Stimulated activated CD4-positive, alpha-beta T cell treated with anti-CD3 and anti-CD28 coated beads, Interleukin-15, amount 100 ng/mL, for 1 hour (primary cell): ENCODE measurements at regions not wholly inside any gene's neighbourhood (a gene's known extent, or its start where the extent isn't known, plus 50 kb on each side); places are given as distances from the start of the nearest gene placed in this dataset.

Source experiments
- DNase-seq, 2 donors: peaks; one replicate each; pipeline ENCODE4 v3.0.0-alpha.2; 2020; ENCODE audit warnings: low read depth in 1 of 2, low spot score in 1 of 2

DNA sequence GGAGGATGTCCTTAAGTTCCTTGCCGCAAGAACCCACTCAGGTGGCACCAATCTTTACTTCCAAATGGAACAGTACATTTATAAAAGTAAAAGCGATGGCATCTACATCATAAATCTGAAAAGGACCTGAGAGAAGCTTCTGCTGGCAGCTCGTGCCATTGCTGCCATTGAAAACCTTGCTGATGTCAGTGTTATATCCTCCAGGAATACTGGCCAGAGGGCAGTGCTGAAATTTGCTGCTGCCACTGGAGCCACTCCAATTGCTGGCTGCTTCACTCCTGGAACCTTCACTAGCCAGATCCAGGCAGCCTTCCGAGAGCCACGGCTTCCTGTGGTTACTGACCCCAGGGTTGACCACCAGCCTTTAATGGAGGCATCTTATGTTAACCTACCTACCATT lies 191.7 kb downstream of the TRIM27 start:
- DNase-seq: no peak

DNA sequence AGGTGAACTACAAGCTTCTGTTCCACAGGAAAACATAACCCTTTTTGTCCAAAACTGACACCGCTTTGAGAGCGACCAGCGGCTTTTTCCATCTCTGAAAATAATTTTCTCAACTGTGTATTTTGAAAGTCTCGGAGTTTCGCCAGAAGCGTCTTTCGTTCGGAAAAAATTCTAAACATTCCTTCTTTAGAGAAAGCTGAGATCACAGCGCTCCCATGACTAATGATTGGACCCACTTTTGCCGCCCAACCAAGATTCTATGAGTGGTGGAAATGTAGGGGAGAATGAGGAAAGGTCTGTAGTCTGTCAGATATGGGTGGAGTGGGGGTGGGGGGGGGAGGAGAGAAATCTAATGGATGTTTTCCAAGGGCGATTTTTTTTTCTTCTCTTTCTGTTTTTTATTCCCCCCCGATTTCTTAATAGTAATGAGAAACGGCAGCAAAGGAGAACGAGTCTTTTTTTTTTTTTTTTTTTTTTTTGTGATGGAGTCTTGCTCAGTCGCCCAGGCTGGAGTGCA lies 189.3 kb downstream of the TRIM27 start:
- DNase-seq: no peak

DNA sequence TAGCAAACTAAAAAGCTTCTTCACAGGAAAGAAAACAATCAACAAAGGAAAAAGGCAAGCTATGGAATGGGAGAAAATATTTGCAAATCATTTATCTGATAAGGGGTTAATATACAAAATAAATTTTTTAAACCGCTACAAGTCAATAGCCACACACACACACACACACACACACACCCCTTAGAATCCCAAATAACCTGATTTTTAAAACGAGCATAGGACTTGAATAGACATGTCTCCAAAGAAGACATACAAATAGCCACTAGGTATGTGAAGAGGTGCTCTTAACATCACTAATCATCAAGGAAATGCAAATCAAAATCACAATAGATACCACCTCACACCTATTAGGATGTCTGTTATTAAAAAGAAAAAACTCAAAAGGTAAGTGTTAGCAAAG lies 187.7 kb downstream of the TRIM27 start:
- no peak for DNase-seq

DNA sequence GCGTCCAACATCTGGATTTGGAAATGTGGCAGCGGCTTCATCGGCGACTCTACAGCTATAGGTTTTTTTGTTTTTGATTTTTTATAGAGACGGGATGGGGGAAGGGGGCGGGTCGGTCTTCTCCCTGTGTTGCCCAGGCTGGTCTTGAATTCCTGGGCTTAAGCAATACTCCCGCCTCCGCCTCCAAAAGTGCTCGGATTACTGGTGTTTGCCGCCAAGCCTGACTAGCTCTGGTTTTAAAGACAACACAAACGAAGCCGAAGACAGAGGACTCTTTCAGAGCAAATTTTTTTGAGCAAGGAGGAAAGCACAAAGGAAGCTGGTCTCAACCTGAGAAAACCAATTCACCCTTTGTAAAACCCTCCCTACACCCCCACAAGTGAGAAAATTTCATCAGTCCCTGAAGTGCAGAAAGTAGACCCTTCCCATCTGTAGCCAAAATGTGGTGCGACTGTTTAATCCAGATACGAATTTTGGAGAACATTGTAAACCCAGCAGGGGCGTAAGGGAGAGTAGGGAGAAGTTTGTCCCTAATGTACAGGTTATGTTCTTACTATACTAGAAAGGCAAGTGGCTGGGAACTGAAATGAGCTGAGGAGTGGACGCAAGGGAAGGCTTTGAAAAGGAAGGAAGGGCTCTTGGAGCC lies 185.9 kb downstream of the TRIM27 start:
- no peak for DNase-seq

DNA sequence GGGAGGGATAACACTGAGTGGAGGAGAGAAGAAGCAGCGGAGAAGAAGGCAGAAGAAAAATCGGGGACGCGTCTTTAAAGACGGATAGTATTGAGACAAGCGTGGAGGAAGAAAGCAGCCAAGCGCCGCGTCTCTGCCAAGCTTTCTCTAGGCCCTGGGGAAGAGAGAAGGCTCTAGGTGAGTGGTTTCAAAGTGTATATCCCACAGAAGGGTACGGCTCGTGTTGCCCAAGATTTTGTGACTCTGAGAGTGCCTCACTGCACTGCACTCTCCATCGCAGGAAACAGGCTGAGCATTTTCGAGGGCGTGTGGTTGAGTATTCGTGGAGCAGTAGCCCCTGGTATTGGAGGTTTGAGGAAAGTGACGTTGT lies 185.4 kb downstream of the TRIM27 start:
- no peak for DNase-seq

DNA sequence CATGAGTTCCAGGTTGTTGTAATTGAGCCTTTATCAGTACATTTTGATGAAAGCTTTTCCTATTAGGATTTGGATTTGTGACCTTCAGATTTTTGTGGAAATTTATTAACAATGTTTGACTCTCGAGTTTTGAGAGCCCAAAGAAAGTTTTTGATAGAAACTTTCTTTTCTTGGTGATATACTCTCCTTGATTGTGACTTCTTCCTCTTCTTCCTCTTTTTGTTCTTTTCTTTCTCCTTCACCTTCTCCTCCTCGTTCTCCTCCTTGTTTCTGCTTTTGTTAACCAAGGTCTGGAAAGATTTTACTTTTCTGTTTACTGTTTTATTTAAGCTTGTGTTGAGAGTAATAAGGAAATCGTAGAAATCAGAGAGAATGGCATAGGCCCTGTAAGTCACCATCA lies 182.4 kb downstream of the TRIM27 start:
- no peak for DNase-seq

DNA sequence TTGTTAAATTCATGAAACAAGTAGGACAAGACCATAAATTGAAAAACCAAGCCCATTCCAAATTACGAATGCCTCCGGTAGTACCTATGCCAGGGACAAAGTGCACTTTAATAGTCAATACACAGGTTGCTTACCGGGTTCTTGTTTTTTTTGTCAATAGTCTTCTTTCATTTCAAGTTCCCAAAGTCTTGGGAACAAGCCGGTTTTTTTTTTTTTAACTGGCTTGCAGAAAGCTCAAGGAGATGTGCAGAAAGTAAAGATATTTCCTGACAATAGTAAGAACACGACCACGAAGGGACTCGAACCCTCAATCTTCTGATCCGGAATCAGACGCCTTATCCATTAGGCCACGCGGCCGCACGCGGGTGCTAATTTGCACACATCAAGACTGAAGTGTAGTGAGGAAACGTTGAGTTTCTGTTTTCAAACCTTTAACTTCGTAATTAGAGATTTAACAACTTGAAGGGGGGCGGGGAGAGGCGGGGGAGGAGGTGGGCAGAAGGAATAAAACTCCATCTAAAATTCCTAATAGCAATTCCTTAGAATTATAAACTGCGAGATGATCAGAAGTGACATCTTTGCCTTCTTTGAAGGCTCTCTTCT lies 181.0 kb downstream of the TRIM27 start:
- DNase-seq: no peak

DNA sequence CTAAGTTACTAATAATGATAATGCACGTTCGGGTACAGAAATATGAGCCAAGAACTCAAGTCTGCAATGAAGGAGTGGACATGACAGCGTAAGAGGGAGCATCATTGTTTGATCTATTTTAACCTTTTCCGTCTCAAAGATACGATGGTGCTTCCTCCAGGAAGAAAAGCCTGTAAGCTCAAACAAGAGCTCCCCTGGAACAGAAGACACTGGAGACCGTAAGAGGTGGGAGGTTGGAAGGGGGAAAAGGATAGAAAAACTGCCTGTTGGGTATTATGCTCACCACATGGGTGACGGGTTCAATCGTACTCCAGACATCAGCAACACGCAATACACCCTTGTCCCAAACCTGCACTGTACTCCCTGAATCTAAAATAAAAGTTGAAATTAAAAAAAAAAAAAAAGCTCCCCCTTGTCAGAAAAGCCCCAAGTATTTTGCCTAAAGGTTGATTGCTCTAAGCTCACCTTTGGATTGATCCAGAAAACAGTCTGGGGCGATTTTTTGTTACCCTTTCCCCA lies 180.5 kb downstream of the TRIM27 start:
- no peak for DNase-seq

DNA sequence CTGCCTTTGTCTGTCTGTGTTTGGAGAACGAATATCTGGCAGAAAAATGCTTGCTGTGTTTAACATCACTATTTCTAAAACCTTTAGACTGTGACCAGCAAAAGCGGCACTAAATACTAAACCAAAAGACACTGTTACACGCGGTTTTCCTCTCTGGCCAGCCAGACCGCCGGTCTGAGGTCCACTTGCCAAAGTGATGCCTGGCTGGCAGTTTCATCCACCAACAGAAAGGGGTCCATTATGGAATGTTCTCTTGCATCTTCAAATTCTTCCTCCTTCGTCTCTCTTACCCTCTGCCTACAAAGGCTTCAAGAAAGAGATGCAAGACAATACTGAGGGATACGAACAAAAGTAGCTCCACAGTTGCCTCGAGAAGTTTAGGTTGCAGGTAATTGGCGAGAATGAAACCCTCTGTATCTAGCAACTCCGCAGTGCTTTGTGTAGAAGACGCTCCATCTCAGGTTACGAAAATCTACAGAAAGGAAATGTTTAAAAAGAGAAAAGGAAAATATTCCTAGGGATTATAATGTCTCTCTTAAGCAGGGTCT lies 176.6 kb downstream of the TRIM27 start:
- DNase-seq: no peak

DNA sequence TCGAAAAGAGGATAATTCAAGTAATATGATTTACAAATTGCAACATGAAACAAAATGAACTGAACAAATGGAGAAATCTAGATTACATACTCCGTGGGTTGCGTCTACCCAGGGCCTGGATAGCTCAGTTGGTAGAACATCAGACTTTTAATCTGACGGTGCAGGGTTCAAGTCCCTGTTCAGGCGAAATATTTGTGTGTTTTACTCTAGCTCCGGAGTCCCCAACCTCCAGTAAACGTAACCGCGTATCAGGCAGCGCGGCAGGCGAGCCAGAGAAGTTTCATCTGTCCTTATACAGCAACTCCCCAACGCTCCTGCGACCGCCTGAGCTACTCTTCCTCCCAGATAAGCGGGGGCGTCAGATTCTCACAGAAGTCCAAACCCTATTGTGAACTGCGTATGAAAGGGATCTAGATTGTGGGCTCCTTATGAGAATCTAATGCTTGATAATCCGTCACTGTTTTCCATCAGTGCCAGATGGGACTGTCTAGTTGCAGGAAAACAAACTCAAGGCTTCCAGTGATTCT lies 176.1 kb downstream of the TRIM27 start:
- DNase-seq: no peak

DNA sequence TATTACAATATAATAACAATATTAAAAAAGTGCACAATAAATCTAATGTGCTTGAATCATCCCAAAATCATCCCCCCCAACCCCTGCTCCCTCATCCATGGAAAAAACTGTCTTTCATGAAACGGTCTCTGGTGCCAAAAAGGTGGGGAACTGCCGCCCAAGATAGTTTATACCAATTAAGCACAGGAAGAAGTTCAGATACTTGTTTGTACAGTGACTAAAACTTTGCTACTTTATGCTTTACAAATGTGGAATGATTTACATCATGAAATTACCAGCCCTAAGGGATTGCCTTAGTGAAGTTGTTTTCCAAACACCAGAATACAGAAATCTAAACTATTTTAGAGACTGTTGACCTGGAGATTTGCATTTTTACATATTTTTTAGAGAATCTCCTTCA lies 175.6 kb downstream of the TRIM27 start:
- no peak for DNase-seq

DNA sequence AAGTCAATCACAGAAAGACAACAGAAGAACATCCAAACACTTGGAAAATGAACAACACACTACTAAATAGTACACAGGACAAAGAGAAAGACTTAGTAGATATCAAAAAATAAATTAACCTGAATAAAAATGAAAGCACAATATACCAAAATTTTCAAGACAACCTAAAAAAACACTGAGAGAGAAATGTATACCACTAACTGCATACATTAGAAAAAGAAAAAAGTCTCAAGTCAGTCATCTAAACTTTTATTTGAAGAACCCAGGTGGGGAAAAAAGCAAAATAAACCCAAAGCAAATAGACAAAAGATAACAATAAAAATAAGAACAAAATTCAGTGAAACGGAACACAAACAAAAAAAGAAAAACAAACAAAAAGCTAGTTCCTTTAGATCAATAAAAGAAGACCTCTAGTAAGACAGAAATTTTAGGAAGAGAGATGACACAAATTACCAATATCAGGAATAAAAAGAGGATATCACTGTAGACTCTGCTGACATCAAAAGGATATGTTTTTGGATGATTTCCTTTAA lies 172.8 kb downstream of the TRIM27 start:
- DNase-seq: no peak

DNA sequence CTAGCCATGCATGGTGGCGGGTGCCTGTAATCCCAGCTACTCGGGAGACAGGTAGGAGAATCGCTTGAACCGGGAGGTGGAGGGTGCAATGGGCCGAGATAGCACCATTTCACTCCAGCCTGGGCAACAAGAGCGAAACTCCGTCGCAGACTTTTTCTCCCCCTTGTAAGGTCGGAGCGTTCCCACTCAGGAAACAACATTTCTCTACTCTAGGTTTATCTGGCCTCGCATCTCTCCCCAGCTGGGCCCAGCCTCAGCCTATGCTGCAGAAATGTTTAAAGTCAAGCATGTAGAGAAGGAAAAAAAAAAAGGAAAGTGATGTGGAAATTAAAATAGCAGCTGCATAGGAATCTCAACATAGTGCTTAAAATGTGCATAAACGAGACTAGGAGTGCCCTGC lies 172.3 kb downstream of the TRIM27 start:
- DNase-seq: no peak

DNA sequence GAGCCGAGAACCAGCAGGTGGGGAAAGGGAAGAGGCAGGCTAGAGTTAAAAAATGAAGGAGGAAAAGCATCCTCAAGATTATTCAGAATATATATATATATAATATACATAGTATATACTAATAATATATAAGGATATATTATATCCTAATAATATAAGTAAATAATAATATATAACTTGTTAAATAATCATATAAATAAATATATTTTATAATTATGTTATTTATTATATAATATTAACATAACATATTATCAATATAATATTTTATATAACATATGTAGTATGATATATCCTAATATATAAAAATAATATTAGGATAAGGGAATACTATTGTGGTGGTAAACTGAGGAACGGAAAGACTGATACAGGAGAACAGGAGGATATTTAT lies 171.8 kb downstream of the TRIM27 start:
- no peak for DNase-seq

DNA sequence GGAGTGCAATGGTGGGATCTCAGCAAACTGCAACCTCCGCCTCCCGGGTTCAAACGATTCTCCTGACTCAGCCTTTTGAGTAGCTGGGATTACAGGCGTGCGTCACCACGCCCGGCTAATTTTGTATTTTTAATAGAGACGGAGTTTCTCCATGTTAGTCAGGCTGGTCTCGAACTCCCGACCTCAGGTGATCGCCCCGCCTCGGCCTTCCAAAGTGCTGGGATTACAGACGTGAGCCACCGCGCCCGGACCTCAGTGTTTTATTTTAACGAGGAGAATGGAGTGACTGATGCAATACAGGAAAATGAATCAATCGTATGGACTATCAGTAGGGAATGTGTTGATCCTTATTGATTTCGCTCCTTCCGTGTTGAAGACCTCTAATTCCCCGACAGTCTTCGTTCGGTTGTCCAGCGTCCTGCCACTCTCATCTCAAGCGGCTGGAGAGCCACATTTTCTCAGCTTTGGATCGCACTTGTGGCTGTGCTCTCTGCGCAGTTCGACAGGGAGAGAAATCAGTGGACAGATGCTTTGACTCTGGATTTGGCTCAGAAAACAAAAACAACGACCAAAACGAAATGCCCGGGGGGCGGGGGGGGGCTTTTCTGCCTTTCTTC lies 166.2 kb downstream of the TRIM27 start:
- no peak for DNase-seq

DNA sequence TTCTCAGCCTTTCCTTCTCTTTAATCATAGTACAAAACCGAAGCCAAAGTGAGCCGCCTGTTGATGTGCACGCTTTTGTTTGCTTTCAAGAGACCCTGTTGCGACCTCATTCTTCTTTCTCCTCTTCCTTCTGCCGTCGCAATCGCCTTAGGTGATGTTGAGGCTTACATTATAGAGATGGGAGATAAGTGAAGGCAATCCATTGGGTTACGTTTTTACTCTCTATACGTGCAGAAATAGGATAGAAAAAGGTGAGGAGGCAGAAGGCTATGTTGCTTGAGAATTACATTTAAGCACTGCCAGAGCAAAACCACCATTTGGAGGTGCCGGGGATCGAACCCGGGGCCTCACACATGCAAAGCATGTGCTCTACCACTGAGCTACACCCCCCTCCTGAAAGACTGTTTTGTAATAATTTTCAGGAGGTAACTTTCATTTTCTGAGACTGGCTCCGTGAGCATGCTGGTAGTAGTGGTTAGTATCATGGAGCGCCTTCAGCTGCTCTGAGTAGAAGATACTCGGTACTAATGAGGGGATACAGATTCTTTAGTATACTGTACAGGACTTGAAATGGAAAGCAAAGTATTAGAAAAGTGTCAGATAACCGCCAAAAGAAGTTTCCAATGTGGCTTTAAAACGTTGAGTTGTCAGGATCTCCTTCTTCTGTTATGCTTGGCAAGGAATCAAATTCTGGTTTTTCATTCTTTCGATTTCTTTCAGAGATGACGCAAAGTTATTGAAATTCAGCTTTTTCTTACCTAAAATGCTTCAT lies 165.6 kb downstream of the TRIM27 start:
- DNase-seq: no peak

DNA sequence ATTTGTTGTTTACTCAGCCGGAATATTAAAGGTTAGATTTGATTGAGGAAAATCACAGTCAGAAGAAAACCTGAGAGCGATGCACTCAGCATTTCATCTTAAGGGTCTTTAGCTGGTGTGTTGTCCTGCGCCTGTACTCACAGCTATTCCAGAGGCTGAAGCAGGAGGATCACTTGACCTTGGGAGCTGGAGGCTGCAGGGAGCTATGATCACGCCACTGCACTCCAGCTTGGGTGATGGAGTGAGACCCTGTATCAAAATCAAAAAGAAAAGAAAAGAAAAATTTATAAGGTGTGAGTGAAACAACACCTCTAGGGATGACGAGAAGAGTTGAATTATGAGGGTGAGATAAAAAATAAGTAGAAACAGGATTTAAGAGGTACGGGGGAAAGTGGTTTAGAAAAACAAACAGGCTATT lies 165.0 kb downstream of the TRIM27 start:
- DNase-seq: no peak

DNA sequence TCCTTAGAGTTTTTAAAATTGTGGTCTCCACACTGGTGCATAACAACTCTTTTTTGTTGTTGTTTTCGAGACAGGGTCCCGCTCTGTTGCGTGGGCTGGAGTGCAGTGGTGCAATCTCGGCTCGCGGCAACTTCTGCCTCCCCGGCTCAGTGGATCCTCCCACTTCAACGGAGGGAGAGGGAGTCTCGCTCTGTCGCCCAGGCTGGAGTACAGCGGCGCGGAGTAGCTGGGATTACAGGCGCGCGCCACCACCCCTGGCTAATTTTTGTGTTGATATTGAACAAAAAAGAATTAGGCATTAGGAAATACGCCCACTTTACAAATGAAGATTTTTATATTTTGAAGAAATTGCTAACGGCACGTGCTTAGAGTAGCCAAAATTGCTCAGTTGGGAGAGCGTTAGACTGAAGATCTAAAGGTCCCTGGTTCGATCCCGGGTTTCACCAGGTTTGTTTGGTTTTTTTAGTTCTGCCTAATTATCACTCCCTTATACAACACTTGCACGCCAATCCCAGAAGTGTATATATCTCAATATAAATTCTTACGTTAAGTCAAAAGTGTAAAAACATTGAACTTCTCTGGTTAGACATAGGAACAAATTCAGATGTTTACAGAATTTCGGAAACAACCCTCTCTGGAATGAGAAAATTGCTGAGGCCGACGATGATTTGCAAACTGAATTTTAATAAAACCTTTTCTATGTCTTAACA lies 159.6 kb downstream of the TRIM27 start:
- no peak for DNase-seq

DNA sequence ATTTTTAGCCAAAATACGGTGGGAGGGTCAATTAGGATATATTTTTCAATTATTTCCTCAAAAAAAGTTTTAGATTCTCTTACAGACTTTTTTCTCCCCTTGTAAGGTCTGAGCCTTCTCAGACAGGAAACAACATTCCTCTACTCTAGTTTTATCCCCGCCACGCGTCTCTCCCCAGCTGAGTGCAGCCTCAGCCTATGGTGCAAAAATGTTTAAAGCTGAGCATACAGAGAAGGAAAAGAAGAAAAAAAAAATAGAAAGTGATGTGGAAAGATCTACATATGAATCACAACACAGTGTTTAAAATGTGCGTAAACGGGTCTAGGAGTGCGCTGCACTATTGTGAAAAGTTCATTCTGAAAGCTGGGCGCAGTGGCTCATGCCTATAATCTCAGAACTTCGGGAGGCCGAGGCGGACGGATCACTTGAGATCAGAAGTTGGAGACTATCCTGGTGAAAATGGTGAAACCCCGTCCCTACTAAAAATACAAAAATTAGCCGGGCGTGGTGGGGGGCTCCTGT lies 159.0 kb downstream of the TRIM27 start:
- no peak for DNase-seq

DNA sequence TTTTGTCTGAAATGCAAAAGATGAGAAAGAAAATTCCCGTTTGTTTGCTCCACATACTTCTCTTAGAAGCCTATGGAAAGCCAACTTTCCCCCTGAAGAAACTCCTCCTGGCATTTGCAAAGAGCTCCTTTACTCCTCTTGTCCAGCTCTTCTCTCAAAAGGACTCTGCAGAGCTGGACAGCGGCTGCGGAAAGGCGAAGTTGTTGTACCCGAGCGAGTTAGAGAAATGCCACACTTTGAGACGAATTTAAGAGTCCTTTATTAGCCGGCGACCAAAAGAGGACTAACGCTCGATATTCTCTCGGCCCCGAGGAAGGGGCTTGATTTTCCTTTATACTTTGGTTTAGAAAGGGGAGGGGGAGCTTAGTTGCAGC lies 157.8 kb downstream of the TRIM27 start:
- DNase-seq: no peak
